ENCODE measurements at regions not wholly inside any gene's neighbourhood (a gene's known extent, or its start where the extent isn't known, plus 50 kb on each side); places are given as distances from the start of the nearest gene placed in this dataset.

GRCh38 chr2:195538937-195539336 is 118.1 kb upstream of the SLC39A10 start:
- no peak for TF ChIP-seq TAF1 (IDR thresholded peaks at IDR 0.05; ENCODE audit: low read depth)
- TF ChIP-seq NFIC (IDR thresholded peaks at IDR 0.05): no peak
- no peak for TF ChIP-seq REST (IDR thresholded peaks at IDR 0.05; ENCODE audit: low read depth)
- no peak for TF ChIP-seq RAD21 (IDR thresholded peaks at IDR 0.05; ENCODE audit: low read depth)
- no peak for TF ChIP-seq EGR1 (IDR thresholded peaks at IDR 0.05)
- no peak for TF ChIP-seq YY1 (IDR thresholded peaks at IDR 0.05; ENCODE audit: low read depth)
- no peak for TF ChIP-seq MAX (IDR thresholded peaks at IDR 0.05)
- no peak for TF ChIP-seq CREB1 (IDR thresholded peaks at IDR 0.05; ENCODE audit: low read depth)
- TF ChIP-seq EP300 (IDR thresholded peaks at IDR 0.05; ENCODE audit: borderline replicate concordance): no peak
- TF ChIP-seq FOXM1 (IDR thresholded peaks at IDR 0.05; ENCODE audit: borderline replicate concordance, low read depth): no peak
- TF ChIP-seq USF1 (IDR thresholded peaks at IDR 0.05): no peak
